ENCODE measurements at regions not wholly inside any gene's neighbourhood (a gene's known extent, or its start where the extent isn't known, plus 50 kb on each side); places are given as distances from the start of the nearest gene placed in this dataset.

DNA sequence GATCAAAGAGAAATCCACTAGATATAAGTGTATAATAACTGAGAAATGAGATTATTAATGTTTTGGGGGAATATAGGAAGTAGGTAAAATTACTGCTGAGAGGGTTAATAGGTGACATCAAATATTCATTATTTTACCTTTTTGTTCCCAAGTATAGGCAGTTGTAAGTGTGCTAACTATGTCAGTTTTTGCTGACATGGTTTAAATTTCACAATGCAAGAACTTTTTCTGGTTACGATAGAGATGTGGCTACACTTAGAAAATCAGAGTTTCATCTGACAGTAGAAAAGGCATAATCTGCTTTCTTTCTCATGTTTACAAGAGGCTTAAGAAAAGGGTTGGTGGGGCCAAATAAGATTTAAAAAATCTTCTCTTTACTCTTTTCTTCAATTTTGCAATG lies 235.0 kb upstream of the DPPA4 start:
- DNase-seq (no peak), FAIRE-seq (no peak)
- Histone ChIP-seq H3K9me3 (ENCODE audit: control insufficient read depth in 2 of 2, insufficient read depth in 1 of 2, low read depth in 1 of 2, low read length in 1 of 2) (no peaks in the 10 kb centered on the region), H3K36me3 (ENCODE audit: control insufficient read depth in 3 of 3, insufficient read depth in 2 of 3, low read depth in 1 of 3, low read length in 3 of 3) (no peaks in the 10 kb centered on the region), H3K27ac (ENCODE audit: low read depth in 1 of 3, low read length in 2 of 3) (no peak overlapping the region), H3K27me3 (ENCODE audit: control insufficient read depth in 3 of 3, insufficient read depth in 3 of 3, low read length in 3 of 3) (no peaks in the 10 kb centered on the region), H3K4me3 (ENCODE audit: low read depth in 1 of 3, low read length in 3 of 3) (no peak overlapping the region), H3K4me1 (ENCODE audit: control insufficient read depth in 3 of 3, insufficient read depth in 2 of 3, low read depth in 1 of 3, low read length in 2 of 3) (no peaks in the 10 kb centered on the region)
- 93 to 100% (median 99%) methylated on average over 1 of the region's 1 CpG for WGBS, 3 donors

DNA sequence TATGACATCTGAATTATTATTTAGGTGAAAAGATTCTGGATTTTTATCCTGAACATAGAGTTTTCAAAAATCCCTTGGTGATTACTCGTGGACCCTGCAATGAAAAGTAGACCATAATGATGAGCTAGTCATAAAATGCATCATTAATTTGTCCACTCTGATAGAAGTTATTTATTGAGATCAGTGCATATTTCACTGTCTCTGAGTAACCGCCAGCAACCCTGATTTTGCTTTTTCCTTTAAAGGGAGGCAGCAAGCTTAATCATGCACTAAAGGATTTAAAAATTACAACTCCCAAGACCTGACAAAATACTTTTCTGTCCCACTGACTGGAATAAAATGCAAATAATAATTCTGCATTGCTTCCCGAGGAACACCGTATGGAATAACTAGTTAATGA lies 259.6 kb upstream of the DPPA4 start:
- FAIRE-seq (no peak), DNase-seq (no peak)
- H3K9me3 ChIP-seq (ENCODE audit: control insufficient read depth in 2 of 2, insufficient read depth in 1 of 2, low read depth in 1 of 2, low read length in 1 of 2), result no peaks in the 10 kb centered on the region
- no peak overlapping the region for H3K27ac ChIP-seq (ENCODE audit: low read depth in 1 of 3, low read length in 2 of 3)
- H3K4me1 ChIP-seq (ENCODE audit: control insufficient read depth in 3 of 3, insufficient read depth in 2 of 3, low read depth in 1 of 3, low read length in 2 of 3), result no peaks in the 10 kb centered on the region
- 67 to 77% (median 76%) methylated on average over 4 of the region's 4 CpGs for WGBS, 3 donors
- H3K4me3 ChIP-seq (ENCODE audit: low read depth in 1 of 3, low read length in 3 of 3), result no peak overlapping the region
- no peaks in the 10 kb centered on the region for H3K36me3 ChIP-seq (ENCODE audit: control insufficient read depth in 3 of 3, insufficient read depth in 2 of 3, low read depth in 1 of 3, low read length in 3 of 3)
- no peaks in the 10 kb centered on the region for H3K27me3 ChIP-seq (ENCODE audit: control insufficient read depth in 3 of 3, insufficient read depth in 3 of 3, low read length in 3 of 3)

DNA sequence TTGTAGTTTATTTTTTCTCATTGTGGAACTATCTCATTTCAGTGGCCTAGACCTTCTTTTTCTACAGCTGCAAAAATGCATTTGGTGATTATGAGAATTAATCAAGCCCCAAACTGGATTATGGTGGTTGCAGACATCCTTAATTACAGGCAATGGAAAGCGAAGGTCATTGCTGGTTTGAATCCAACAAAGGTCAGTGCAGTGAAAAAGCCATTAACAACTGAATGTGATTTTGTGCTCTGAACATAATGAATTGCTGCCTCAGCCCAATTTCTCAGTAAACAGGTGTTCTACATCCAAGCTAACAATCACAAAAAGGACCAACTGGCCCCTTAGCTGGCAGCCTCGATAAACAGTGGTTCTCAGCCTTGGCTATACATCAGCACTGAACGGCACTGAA lies 260.1 kb upstream of the DPPA4 start:
- Histone ChIP-seq H3K27me3 (ENCODE audit: control insufficient read depth in 3 of 3, insufficient read depth in 3 of 3, low read length in 3 of 3) (no peaks in the 10 kb centered on the region), H3K36me3 (ENCODE audit: control insufficient read depth in 3 of 3, insufficient read depth in 2 of 3, low read depth in 1 of 3, low read length in 3 of 3) (no peaks in the 10 kb centered on the region), H3K27ac (ENCODE audit: low read depth in 1 of 3, low read length in 2 of 3) (no peak overlapping the region), H3K4me3 (ENCODE audit: low read depth in 1 of 3, low read length in 3 of 3) (no peak overlapping the region), H3K9me3 (ENCODE audit: control insufficient read depth in 2 of 2, insufficient read depth in 1 of 2, low read depth in 1 of 2, low read length in 1 of 2) (no peaks in the 10 kb centered on the region), H3K4me1 (ENCODE audit: control insufficient read depth in 3 of 3, insufficient read depth in 2 of 3, low read depth in 1 of 3, low read length in 2 of 3) (no peaks in the 10 kb centered on the region)
- FAIRE-seq (no peak), DNase-seq (no peak)
- WGBS, 3 donors, result 50 to 72% (median 51%) methylated on average over 3 of the region's 3 CpGs

GRCh38 chr3:109607897-109608296 lies 270.6 kb upstream of the DPPA4 start:
- Histone ChIP-seq H3K4me1 (ENCODE audit: control insufficient read depth in 3 of 3, insufficient read depth in 2 of 3, low read depth in 1 of 3, low read length in 2 of 3) (no peaks in the 10 kb centered on the region), H3K27me3 (ENCODE audit: control insufficient read depth in 3 of 3, insufficient read depth in 3 of 3, low read length in 3 of 3) (no peaks in the 10 kb centered on the region), H3K9me3 (ENCODE audit: control insufficient read depth in 2 of 2, insufficient read depth in 1 of 2, low read depth in 1 of 2, low read length in 1 of 2) (no peaks in the 10 kb centered on the region), H3K4me3 (ENCODE audit: low read depth in 1 of 3, low read length in 3 of 3) (no peak overlapping the region), H3K27ac (ENCODE audit: low read depth in 1 of 3, low read length in 2 of 3) (no peak overlapping the region), H3K36me3 (ENCODE audit: control insufficient read depth in 3 of 3, insufficient read depth in 2 of 3, low read depth in 1 of 3, low read length in 3 of 3) (no peaks in the 10 kb centered on the region)
- 86 to 89% (median 87%) methylated on average over 1 of the region's 1 CpG for WGBS, 3 donors
- DNase-seq (no peak), FAIRE-seq (no peak)

DNA sequence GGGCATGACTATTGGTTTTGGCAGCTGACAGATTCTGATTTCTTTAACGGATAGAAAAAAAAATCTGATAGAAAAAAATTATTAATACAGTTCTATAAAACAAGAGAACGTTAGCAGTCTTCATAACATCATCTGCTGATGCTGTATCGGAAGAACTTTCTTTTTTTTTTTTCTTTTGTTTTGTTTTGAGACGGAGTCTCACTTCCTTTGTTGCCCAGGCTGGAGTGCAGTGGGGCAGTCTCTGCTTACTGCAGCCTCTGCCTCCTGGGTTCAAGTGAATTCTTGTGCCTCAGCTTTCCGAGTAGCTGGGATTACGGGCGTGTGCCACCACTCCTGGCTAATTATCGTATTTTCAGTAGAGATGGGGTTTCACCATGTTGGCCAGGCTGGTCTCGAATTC lies 271.2 kb upstream of the DPPA4 start:
- DNase-seq, result no peak
- no peaks in the 10 kb centered on the region for H3K9me3 ChIP-seq (ENCODE audit: control insufficient read depth in 2 of 2, insufficient read depth in 1 of 2, low read depth in 1 of 2, low read length in 1 of 2)
- H3K36me3 ChIP-seq (ENCODE audit: control insufficient read depth in 3 of 3, insufficient read depth in 2 of 3, low read depth in 1 of 3, low read length in 3 of 3), result no peaks in the 10 kb centered on the region
- no peaks in the 10 kb centered on the region for H3K27me3 ChIP-seq (ENCODE audit: control insufficient read depth in 3 of 3, insufficient read depth in 3 of 3, low read length in 3 of 3)
- no peaks in the 10 kb centered on the region for H3K4me1 ChIP-seq (ENCODE audit: control insufficient read depth in 3 of 3, insufficient read depth in 2 of 3, low read depth in 1 of 3, low read length in 2 of 3)
- no peak overlapping the region for H3K4me3 ChIP-seq (ENCODE audit: low read depth in 1 of 3, low read length in 3 of 3)
- 74 to 76% (median 75%) methylated on average over 9 of the region's 9 CpGs for WGBS, 3 donors
- no peak overlapping the region for H3K27ac ChIP-seq (ENCODE audit: low read depth in 1 of 3, low read length in 2 of 3)
- no peak for FAIRE-seq

DNA sequence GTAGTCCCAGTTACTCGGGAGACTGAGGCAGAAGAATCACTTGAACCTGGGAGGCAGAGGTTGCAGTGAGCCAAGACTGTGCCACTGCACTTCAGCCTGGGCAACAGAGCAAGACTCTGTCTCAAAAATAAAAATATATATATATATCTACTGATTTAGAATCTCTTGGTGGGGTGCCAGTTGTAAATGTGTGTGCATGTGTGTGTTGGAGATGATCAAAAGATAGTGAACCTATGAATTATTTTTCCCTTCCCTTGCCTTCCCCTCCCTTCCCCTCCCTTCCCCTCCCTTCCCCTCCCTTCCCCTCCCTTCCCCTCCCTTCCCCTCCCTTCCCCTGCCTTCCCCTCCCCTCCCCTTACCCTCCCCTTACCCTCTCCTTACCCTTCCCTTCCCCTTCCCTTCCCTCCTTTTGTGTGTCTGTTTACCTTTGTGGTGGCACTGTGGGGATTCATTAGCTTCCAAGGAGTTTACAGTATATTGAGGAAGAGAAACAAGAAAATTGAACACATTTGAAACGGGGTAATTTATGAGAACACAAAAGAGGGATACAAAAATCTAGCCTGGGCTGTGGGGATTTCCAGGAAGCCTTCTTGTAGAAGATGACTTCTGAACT lies 281.5 kb upstream of the DPPA4 start:
- H3K27ac ChIP-seq (ENCODE audit: low read depth in 1 of 3, low read length in 2 of 3), result no peak overlapping the region
- no peaks in the 10 kb centered on the region for H3K9me3 ChIP-seq (ENCODE audit: control insufficient read depth in 2 of 2, insufficient read depth in 1 of 2, low read depth in 1 of 2, low read length in 1 of 2)
- H3K4me3 ChIP-seq (ENCODE audit: low read depth in 1 of 3, low read length in 3 of 3), result no peak overlapping the region
- DNase-seq (no peak), FAIRE-seq (no peak)
- H3K4me1 ChIP-seq (ENCODE audit: control insufficient read depth in 3 of 3, insufficient read depth in 2 of 3, low read depth in 1 of 3, low read length in 2 of 3), result no peaks in the 10 kb centered on the region
- no peaks in the 10 kb centered on the region for H3K36me3 ChIP-seq (ENCODE audit: control insufficient read depth in 3 of 3, insufficient read depth in 2 of 3, low read depth in 1 of 3, low read length in 3 of 3)
- WGBS, 3 donors, result 60 to 65% (median 64%) methylated on average over 2 of the region's 2 CpGs
- H3K27me3 ChIP-seq (ENCODE audit: control insufficient read depth in 3 of 3, insufficient read depth in 3 of 3, low read length in 3 of 3), result no peaks in the 10 kb centered on the region

- DNase-seq (no peak), FAIRE-seq (no peak)
- Histone ChIP-seq H3K4me3 (ENCODE audit: low read depth in 1 of 3, low read length in 3 of 3) (no peak overlapping the region), H3K4me1 (ENCODE audit: control insufficient read depth in 3 of 3, insufficient read depth in 2 of 3, low read depth in 1 of 3, low read length in 2 of 3) (no peaks in the 10 kb centered on the region), H3K9me3 (ENCODE audit: control insufficient read depth in 2 of 2, insufficient read depth in 1 of 2, low read depth in 1 of 2, low read length in 1 of 2) (no peaks in the 10 kb centered on the region), H3K27ac (ENCODE audit: low read depth in 1 of 3, low read length in 2 of 3) (no peak overlapping the region), H3K36me3 (ENCODE audit: control insufficient read depth in 3 of 3, insufficient read depth in 2 of 3, low read depth in 1 of 3, low read length in 3 of 3) (no peaks in the 10 kb centered on the region), H3K27me3 (ENCODE audit: control insufficient read depth in 3 of 3, insufficient read depth in 3 of 3, low read length in 3 of 3) (no peaks in the 10 kb centered on the region)
Measured at GRCh38 chr3:109631897-109632296, 294.6 kb upstream of the DPPA4 start.

- Histone ChIP-seq H3K4me1 (ENCODE audit: control insufficient read depth in 3 of 3, insufficient read depth in 2 of 3, low read depth in 1 of 3, low read length in 2 of 3) (no peaks in the 10 kb centered on the region), H3K9me3 (ENCODE audit: control insufficient read depth in 2 of 2, insufficient read depth in 1 of 2, low read depth in 1 of 2, low read length in 1 of 2) (no peaks in the 10 kb centered on the region), H3K27ac (ENCODE audit: low read depth in 1 of 3, low read length in 2 of 3) (no peak overlapping the region), H3K4me3 (ENCODE audit: low read depth in 1 of 3, low read length in 3 of 3) (no peak overlapping the region), H3K36me3 (ENCODE audit: control insufficient read depth in 3 of 3, insufficient read depth in 2 of 3, low read depth in 1 of 3, low read length in 3 of 3) (no peaks in the 10 kb centered on the region), H3K27me3 (ENCODE audit: control insufficient read depth in 3 of 3, insufficient read depth in 3 of 3, low read length in 3 of 3) (no peaks in the 10 kb centered on the region)
- 51 to 66% (median 62%) methylated on average over 4 of the region's 4 CpGs for WGBS, 3 donors
- DNase-seq, result no peak
- FAIRE-seq, result no peak
Measured at GRCh38 chr3:109640146-109640652, 302.9 kb upstream of the DPPA4 start.

DNA sequence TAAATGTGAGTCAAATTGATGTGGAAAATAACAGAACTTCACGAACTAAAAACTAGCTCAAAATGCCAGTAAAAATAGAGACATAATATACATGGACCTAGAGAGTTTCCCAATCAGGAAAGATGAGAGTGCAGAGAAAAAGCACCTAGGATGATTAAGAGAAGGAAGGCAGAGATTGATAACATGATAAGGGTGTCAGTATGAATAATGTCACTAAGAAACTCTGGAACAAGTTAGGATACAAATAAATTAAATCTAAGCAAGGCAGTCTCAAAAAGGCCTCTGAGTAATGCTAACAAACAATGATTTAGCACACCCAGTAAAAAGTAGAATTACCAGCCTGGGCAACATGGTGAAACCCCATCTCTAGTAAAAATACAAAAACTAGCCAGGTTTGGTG lies 304.7 kb upstream of the DPPA4 start:
- no peaks in the 10 kb centered on the region for H3K4me1 ChIP-seq (ENCODE audit: control insufficient read depth in 3 of 3, insufficient read depth in 2 of 3, low read depth in 1 of 3, low read length in 2 of 3)
- FAIRE-seq (no peak), DNase-seq (no peak)
- H3K27ac ChIP-seq (ENCODE audit: low read depth in 1 of 3, low read length in 2 of 3), result no peak overlapping the region
- H3K27me3 ChIP-seq (ENCODE audit: control insufficient read depth in 3 of 3, insufficient read depth in 3 of 3, low read length in 3 of 3), result no peaks in the 10 kb centered on the region
- 87% methylated on average over 1 of the region's 1 CpG for WGBS, 3 donors
- no peaks in the 10 kb centered on the region for H3K36me3 ChIP-seq (ENCODE audit: control insufficient read depth in 3 of 3, insufficient read depth in 2 of 3, low read depth in 1 of 3, low read length in 3 of 3)
- no peak overlapping the region for H3K4me3 ChIP-seq (ENCODE audit: low read depth in 1 of 3, low read length in 3 of 3)
- H3K9me3 ChIP-seq (ENCODE audit: control insufficient read depth in 2 of 2, insufficient read depth in 1 of 2, low read depth in 1 of 2, low read length in 1 of 2), result no peaks in the 10 kb centered on the region

Data from small intestine (tissue), 7 donors.